ENCODE measurements at regions not wholly inside any gene's neighbourhood (a gene's known extent, or its start where the extent isn't known, plus 50 kb on each side); places are given as distances from the start of the nearest gene placed in this dataset.

DNA sequence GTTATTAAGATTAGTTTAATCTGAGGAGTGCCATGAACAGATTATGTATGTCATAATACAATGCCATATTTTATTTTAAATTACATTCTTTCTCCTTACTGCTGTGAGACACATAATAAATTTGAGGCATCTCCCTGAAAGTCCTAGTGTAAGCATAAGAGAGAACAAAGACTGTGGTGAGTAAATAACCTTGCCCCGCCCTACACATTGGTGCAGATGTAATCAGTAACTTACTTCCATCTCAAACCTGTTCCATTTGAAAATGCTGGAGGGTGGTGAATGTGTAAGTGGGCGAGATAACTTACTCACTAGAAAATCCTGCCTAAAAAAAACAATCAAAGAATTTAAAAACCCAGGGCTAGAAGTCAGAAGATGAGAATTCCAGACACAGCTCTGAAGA lies 338.1 kb upstream of the SLIT2 start:
- Histone ChIP-seq H3K4me3 (no peak overlapping the region), H2AFZ (ENCODE audit: control insufficient read depth, low read depth, low read length) (no peak overlapping the region), H3K4me1 (ENCODE audit: control insufficient read depth, insufficient read depth, low read length) (no peaks in the 10 kb centered on the region), H3K79me2 (ENCODE audit: control insufficient read depth, insufficient read depth, low read length) (no peaks in the 10 kb centered on the region), H3K9ac (ENCODE audit: control insufficient read depth, insufficient read depth, low read length) (no peak overlapping the region), H3K27me3 (replicated peaks in 1 of 2; ENCODE audit: control insufficient read depth in 2 of 2, insufficient read depth in 2 of 2, low read length in 1 of 2) (no peaks in the 10 kb centered on the region), H3K9me3 (replicated peaks; ENCODE audit: control insufficient read depth, insufficient read depth, low read length) (no peaks in the 10 kb centered on the region), H3K4me2 (ENCODE audit: control insufficient read depth, insufficient read depth) (no peak overlapping the region), H3K27ac (ENCODE audit: control insufficient read depth, insufficient read depth) (no peak overlapping the region), H3K36me3 (ENCODE audit: control insufficient read depth in 2 of 2, insufficient read depth in 2 of 2, low read length in 1 of 2) (no peaks in the 10 kb centered on the region), H4K20me1 (ENCODE audit: control insufficient read depth, insufficient read depth) (no peaks in the 10 kb centered on the region)
- ChIA-PET SMC1A (ENCODE audit: uncharacterized antibody, unreplicated experiment) (interaction anchor here (1.1 kb wide), 1 partner anchor 13 kb away, joined by 3 read pairs; no protein-coding TSS in a partner anchor), POLR2A (no interaction called here), CTCF (no interaction called here), RAD21 (ENCODE audit: unreplicated experiment) (no interaction called here)
- FAIRE-seq: no peak
- intact Hi-C loops (cut with micrococcal nuclease; ENCODE audit: unreplicated experiment) (no loop called here), in situ Hi-C loops (cut with MboI) (no loop called here)
- no peak for DNase-seq (ENCODE audit: low read depth, low spot score)
- TF ChIP-seq SMAD5 (IDR thresholded peaks at IDR 0.05; ENCODE audit: low read depth) (no peak), NKRF (conservative IDR thresholded peaks at IDR 0.05) (no peak), MYC (IDR thresholded peaks at IDR 0.05; ENCODE audit: insufficient read depth, insufficient read length, insufficient replicate concordance, low read length, severe bottlenecking) (no peak), ZSCAN29 (IDR thresholded peaks at IDR 0.05) (no peak), TCF12 (IDR thresholded peaks at IDR 0.05; ENCODE audit: low read depth, low read length) (no peak), PML (IDR thresholded peaks at IDR 0.05; ENCODE audit: low read length) (no peak), SMARCA5 (IDR thresholded peaks at IDR 0.05) (no peak), ZNF207 (IDR thresholded peaks at IDR 0.05; ENCODE audit: borderline replicate concordance) (no peak), RBBP5 (conservative IDR thresholded peaks at IDR 0.05) (no peak), MAX (IDR thresholded peaks at IDR 0.05; ENCODE audit: low read depth, low read length) (no peak), JUND (IDR thresholded peaks at IDR 0.05; ENCODE audit: low read depth, low read length) (no peak), MTA2 (IDR thresholded peaks at IDR 0.05; ENCODE audit: low read depth) (no peak), KLF5 (IDR thresholded peaks at IDR 0.05; ENCODE audit: partially characterized antibody) (no peak), SIN3A (IDR thresholded peaks at IDR 0.05; ENCODE audit: low read depth, low read length) (no peak), CHD4 (IDR thresholded peaks at IDR 0.05) (no peak), ZNF622 (IDR thresholded peaks at IDR 0.05) (no peak)
- TF ChIP-seq, protein P1, sequence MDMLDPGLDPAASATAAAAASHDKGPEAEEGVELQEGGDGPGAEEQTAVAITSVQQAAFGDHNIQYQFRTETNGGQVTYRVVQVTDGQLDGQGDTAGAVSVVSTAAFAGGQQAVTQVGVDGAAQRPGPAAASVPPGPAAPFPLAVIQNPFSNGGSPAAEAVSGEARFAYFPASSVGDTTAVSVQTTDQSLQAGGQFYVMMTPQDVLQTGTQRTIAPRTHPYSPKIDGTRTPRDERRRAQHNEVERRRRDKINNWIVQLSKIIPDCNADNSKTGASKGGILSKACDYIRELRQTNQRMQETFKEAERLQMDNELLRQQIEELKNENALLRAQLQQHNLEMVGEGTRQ (IDR thresholded peaks at IDR 0.05; ENCODE audit: borderline replicate concordance, low read depth, low read length): no peak
- TF ChIP-seq, protein P2, sequence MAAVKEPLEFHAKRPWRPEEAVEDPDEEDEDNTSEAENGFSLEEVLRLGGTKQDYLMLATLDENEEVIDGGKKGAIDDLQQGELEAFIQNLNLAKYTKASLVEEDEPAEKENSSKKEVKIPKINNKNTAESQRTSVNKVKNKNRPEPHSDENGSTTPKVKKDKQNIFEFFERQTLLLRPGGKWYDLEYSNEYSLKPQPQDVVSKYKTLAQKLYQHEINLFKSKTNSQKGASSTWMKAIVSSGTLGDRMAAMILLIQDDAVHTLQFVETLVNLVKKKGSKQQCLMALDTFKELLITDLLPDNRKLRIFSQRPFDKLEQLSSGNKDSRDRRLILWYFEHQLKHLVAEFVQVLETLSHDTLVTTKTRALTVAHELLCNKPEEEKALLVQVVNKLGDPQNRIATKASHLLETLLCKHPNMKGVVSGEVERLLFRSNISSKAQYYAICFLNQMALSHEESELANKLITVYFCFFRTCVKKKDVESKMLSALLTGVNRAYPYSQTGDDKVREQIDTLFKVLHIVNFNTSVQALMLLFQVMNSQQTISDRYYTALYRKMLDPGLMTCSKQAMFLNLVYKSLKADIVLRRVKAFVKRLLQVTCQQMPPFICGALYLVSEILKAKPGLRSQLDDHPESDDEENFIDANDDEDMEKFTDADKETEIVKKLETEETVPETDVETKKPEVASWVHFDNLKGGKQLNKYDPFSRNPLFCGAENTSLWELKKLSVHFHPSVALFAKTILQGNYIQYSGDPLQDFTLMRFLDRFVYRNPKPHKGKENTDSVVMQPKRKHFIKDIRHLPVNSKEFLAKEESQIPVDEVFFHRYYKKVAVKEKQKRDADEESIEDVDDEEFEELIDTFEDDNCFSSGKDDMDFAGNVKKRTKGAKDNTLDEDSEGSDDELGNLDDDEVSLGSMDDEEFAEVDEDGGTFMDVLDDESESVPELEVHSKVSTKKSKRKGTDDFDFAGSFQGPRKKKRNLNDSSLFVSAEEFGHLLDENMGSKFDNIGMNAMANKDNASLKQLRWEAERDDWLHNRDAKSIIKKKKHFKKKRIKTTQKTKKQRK (IDR thresholded peaks at IDR 0.05; ENCODE audit: low read depth, low read length): no peak
- TF ChIP-seq, protein P3, sequence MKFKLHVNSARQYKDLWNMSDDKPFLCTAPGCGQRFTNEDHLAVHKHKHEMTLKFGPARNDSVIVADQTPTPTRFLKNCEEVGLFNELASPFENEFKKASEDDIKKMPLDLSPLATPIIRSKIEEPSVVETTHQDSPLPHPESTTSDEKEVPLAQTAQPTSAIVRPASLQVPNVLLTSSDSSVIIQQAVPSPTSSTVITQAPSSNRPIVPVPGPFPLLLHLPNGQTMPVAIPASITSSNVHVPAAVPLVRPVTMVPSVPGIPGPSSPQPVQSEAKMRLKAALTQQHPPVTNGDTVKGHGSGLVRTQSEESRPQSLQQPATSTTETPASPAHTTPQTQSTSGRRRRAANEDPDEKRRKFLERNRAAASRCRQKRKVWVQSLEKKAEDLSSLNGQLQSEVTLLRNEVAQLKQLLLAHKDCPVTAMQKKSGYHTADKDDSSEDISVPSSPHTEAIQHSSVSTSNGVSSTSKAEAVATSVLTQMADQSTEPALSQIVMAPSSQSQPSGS (IDR thresholded peaks at IDR 0.05; ENCODE audit: low read length): no peak
- WGBS (ENCODE audit: insufficient coverage, insufficient replicate concordance, low lambda C conversion rate, missing lambda C conversion rate): 2% methylated on average over 2 of the region's 2 CpGs
- ATAC-seq: no peak
- no TSS peak for BruUV-seq (replicated peaks)

Measured in GM12878 (cell line).